ENCODE measurements at regions not wholly inside any gene's neighbourhood (a gene's known extent, or its start where the extent isn't known, plus 50 kb on each side); places are given as distances from the start of the nearest gene placed in this dataset.

DNA sequence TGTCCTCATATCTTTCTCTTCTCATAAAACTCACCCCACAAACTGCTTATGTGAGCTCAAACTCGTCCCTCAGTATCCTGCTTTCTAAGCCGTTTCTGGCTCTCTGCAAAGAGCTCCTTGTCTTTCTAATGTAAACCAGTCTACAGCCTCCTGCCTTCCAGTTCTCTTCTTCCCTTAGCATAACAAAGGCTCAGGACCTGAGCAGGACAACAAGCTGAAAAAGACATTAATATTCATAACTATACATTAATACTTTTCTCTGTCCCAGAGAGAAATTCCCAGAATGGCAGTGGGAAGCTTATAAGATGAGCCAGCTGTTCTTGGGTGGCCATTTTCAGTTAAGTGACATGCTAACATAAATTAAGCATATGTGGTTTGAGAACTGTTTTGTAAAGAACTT lies 207.0 kb upstream of the TCF21 start:
- 0% methylated on average over 2 of the region's 2 CpGs for WGBS (ENCODE audit: low lambda C conversion rate)
- Histone ChIP-seq H3K9me3 (ENCODE audit: low read length) (no peaks in the 10 kb centered on the region), H3K4me2 (ENCODE audit: low read depth, low read length) (no peak overlapping the region), H3K9ac (ENCODE audit: insufficient read depth, low read depth, low read length) (no peak overlapping the region), H2AFZ (ENCODE audit: low read length) (no peak overlapping the region), H4K20me1 (ENCODE audit: insufficient read depth, low read length) (no peaks in the 10 kb centered on the region), H3K4me3 (replicated peaks in 1 of 3; ENCODE audit: insufficient read depth in 1 of 3, low read depth in 2 of 3, low read length in 3 of 3) (no peak overlapping the region), H3K79me2 (ENCODE audit: insufficient read depth, low read length) (no peaks in the 10 kb centered on the region), H3K36me3 (replicated peaks in 1 of 2; ENCODE audit: control insufficient read depth in 1 of 2, insufficient read depth in 2 of 2, low read length in 2 of 2) (no peaks in the 10 kb centered on the region), H3K27ac (ENCODE audit: extremely low read length, insufficient read depth, low read length) (no peak overlapping the region), H3K27me3 (ENCODE audit: control insufficient read depth in 1 of 2, insufficient read depth in 2 of 2, low read length in 2 of 2) (no peaks in the 10 kb centered on the region), H3K4me1 (ENCODE audit: insufficient read depth, low read length) (no peaks in the 10 kb centered on the region)
- POLR2A ChIA-PET = no interaction called here
- in situ Hi-C loops (cut with HindIII; ENCODE audit: extremely low pct_ligation_motif_present, low pct_unique_long_range_greater_than_20kb) (no loop called here), intact Hi-C loops (cut with micrococcal nuclease; ENCODE audit: unreplicated experiment) (no loop called here)
- BruUV-seq (replicated peaks) = no TSS peak
- DNase-seq (ENCODE audit: low spot score) = no peak
- CTCF ChIA-PET (ENCODE audit: low intra/inter-chr PET ratio, low total read pairs) = no interaction called here
- no peak for FAIRE-seq
- TF ChIP-seq CEBPG (CRISPR knock-in tag; IDR thresholded peaks at IDR 0.05) = no peak
- TF ChIP-seq TRAFD1 (CRISPR knock-in tag; IDR thresholded peaks at IDR 0.05; ENCODE audit: borderline replicate concordance) = no peak
- TF ChIP-seq ZNF577 (CRISPR knock-in tag; IDR thresholded peaks at IDR 0.05; ENCODE audit: borderline replicate concordance, low read depth) = no peak
- TF ChIP-seq TFDP2 (CRISPR knock-in tag; IDR thresholded peaks at IDR 0.05) = no peak
- no peak for TF ChIP-seq EZH2 (conservative IDR thresholded peaks at IDR 0.05; ENCODE audit: low read depth, low read length)
- no peak for TF ChIP-seq NFAT5 (CRISPR knock-in tag; IDR thresholded peaks at IDR 0.05)
- no peak for TF ChIP-seq POLR2A (IDR thresholded peaks at IDR 0.05; ENCODE audit: insufficient read depth in 1 of 2, low read depth in 2 of 2, low read length in 2 of 2)
- TF ChIP-seq BCLAF1 (IDR thresholded peaks at IDR 0.05) = no peak
- no peak for TF ChIP-seq TBP (CRISPR knock-in tag; IDR thresholded peaks at IDR 0.05)
- TF ChIP-seq ZNF672 (CRISPR knock-in tag; IDR thresholded peaks at IDR 0.05) = no peak
- no peak for TF ChIP-seq ZNF101 (CRISPR knock-in tag; IDR thresholded peaks at IDR 0.05; ENCODE audit: borderline replicate concordance, low read depth)
- no peak for ATAC-seq
